RWPE1 (cell line): ENCODE measurements at regions not wholly inside any gene's neighbourhood (a gene's known extent, or its start where the extent isn't known, plus 50 kb on each side); places are given as distances from the start of the nearest gene placed in this dataset.

Source experiments
- CTCF ChIA-PET: fragments of 350-600 bp; sonication (Branson Sonifier 250); formaldehyde crosslinking; extraction: SDS; loops from one replicate; lab custom pipeline; 2021; lab: Yijun Ruan, JAX
- POLR2A ChIA-PET: fragments of 400-600 bp; formaldehyde crosslinking; extraction: SDS; loops from one replicate; lab custom pipeline; 2020; ENCODE audit warnings: antibody characterized with exemption; ENCODE audit not compliant: low non-redundant PET; lab: Yijun Ruan, JAX
- DNase-seq: peaks from one replicate; pipeline ENCODE4 v3.0.0; 2012; ENCODE audit warnings: low spot score
- H3K27ac ChIP-seq: fragments of 450-650 bp; 2 replicates; pipeline ENCODE4 v1.5.1; 2017
- TF ChIP-seq, protein P1 (sequence below): fragments of 450-650 bp; conservative IDR thresholded peaks from 2 replicates; pipeline ENCODE4 v1.5.1; 2017; ENCODE audit warnings: low read depth, mild to moderate bottlenecking

DNA sequence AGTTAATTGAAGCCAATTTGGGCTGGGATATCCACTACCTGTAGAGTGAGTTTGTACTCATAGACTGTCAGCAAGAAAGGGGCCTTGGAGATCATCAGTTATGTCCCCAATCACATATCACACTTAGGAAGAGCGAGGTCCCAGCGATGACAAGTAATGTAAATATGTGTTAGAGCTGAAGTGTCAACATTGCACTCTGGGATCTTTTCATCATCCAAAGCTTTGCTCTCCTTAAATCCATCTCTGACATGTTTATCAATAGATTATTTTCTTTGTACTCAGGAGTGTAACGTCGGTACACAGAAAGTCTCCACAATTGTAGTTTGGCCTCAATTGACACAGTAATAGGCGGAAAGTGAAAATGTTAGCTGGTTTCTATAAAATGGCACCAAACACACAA lies 113.7 kb upstream of the TPRG1 start:
- H3K27ac ChIP-seq = no peak overlapping the region
- CTCF ChIA-PET = no interaction called here
- DNase-seq = no peak
- TF ChIP-seq, protein P1, sequence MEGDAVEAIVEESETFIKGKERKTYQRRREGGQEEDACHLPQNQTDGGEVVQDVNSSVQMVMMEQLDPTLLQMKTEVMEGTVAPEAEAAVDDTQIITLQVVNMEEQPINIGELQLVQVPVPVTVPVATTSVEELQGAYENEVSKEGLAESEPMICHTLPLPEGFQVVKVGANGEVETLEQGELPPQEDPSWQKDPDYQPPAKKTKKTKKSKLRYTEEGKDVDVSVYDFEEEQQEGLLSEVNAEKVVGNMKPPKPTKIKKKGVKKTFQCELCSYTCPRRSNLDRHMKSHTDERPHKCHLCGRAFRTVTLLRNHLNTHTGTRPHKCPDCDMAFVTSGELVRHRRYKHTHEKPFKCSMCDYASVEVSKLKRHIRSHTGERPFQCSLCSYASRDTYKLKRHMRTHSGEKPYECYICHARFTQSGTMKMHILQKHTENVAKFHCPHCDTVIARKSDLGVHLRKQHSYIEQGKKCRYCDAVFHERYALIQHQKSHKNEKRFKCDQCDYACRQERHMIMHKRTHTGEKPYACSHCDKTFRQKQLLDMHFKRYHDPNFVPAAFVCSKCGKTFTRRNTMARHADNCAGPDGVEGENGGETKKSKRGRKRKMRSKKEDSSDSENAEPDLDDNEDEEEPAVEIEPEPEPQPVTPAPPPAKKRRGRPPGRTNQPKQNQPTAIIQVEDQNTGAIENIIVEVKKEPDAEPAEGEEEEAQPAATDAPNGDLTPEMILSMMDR = no peak
- POLR2A ChIA-PET = no interaction called here

DNA sequence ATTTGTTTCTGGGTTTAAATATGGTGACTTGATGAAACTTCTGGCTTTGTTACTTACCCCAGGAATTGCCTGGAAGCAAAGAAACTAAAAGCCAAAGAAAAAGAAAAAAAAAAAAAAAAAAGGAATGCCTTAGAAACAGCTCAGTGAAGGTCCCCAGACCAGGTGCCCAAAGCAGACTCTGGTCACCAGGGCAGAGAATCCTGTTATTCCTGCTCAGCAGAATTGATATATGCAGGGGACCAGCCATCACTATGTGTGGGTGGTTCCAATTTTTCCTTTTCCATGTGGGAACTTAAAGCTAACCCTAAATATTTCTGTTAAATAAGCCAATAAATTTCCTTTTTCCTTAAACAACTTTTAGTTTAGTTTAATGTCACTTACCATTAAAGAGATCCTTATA lies 100.8 kb upstream of the TPRG1 start:
- TF ChIP-seq, protein P1 = no peak

DNA sequence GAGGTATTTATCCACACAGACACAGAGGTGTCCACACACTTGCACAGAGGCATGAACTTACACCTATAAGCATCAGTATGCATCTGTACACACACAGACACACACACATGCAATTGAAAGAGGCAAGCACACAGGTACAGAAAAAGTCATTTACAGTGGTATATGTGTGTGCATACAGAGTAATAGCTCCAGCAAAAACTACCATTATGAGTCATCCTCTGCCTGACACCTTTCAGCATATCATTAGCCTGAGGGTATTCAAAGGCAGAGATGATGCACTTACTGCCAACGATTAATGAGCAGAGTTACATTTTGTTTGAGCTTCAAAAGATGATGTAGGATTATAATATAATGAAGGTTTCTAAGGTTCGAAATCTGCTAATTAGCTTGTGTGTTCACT lies 100.3 kb upstream of the TPRG1 start:
- CTCF ChIA-PET = no interaction called here
- H3K27ac ChIP-seq = no peak overlapping the region
- TF ChIP-seq, protein P1 = no peak
- POLR2A ChIA-PET = no interaction called here
- peak; percentile 58 for DNase-seq

More for the DNA sequence above, 100.8 kb upstream of the TPRG1 start:
- ChIA-PET CTCF (interaction anchor here (0.6 kb wide), 1 partner anchor 980 kb away, joined by 4 read pairs; no protein-coding TSS in a partner anchor), POLR2A (no interaction called here)
- H3K27ac ChIP-seq = no peak overlapping the region
- DNase-seq = no peak

DNA sequence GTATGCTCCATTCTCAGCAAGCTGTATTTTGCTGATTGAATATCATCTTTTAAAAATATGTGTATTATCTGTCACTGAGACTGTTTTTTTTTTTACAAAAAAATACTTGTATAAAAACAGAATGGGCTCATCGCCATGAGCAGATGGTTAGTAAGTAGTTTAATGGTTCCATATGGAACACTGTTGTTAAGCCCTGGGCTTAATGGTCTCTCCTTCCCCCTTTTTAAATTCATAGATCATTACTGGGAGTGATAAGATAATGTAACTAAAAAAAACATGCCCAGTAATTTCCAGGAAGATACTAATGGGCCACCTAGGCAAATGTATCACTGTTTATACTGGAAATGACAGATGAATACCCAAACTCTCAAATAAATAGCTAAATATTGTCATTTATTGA lies 95.3 kb upstream of the TPRG1 start:
- CTCF ChIA-PET = interaction anchor here (0.6 kb wide), 1 partner anchor 32 kb away, joined by 7 read pairs; no protein-coding TSS in a partner anchor
- POLR2A ChIA-PET = no interaction called here
- no peak for DNase-seq
- TF ChIP-seq, protein P1 = no peak
- no peak overlapping the region for H3K27ac ChIP-seq

DNA sequence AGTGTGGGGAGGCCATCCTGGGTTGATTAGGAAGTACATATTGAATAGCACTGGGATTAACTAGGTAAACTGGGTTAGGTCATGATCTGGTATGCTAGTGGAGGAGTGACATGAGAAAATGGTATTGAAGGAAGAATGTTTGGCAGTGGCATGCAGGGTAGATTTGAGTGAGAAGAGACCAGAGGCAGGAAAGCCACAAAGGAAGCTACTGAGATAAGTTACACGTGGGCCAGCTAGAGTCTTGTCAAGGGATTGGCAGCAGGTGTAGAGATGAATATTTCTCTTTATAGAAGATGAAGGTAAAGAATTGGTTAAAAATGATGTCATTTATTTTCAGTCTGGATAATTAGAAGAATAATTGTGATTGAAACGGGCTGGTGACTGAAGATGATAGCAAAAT lies 91.0 kb upstream of the TPRG1 start:
- POLR2A ChIA-PET = no interaction called here

DNA sequence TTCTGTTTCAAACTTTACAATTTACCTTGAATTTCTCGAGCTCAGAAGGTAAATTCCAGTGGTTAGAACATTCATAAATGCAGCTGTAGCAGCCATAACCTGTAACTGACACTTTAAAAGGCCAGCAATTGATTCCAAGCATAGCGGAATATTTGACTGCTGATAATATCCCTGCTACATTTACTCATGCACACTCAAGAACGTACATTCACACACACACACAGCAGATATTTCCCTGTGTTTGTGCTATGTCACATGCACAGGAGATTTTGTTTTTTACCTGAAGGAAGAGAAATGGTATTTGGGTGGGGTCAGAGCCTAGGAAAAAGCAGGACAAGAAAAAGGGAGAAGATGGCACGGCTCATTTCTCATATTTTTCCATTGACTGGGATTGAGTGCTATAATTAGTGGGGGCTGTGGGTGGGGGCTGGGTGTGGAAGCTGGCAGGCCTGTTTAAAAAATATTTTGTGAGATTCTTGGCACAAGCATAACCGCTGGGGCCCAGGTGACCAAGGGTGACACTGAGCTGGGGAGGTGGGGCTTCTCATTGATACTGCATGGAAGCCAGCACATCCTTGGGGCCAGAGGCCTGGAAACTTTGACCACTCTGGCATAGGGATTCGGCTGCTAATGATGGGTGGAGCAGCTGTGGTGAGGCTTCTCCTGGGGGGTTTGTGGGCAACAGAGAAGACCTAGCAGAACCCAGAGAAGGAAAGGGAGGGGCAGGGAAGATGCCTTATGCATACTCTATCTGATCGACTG lies 88.9 kb upstream of the TPRG1 start:
- CTCF ChIA-PET = interaction anchor here (0.6 kb wide), 1 partner anchor 43 kb away, joined by 5 read pairs; no protein-coding TSS in a partner anchor
- TF ChIP-seq, protein P1 = no peak
- no peak overlapping the region for H3K27ac ChIP-seq
- POLR2A ChIA-PET = no interaction called here
- DNase-seq = no peak

More for the DNA sequence above, 91.0 kb upstream of the TPRG1 start:
- H3K27ac ChIP-seq = no peak overlapping the region
- CTCF ChIA-PET = no interaction called here
- TF ChIP-seq, protein P1 = no peak
- no peak for DNase-seq
